Right cardiac atrium (tissue), 5 donors: ENCODE measurements at regions not wholly inside any gene's neighbourhood (a gene's known extent, or its start where the extent isn't known, plus 50 kb on each side); places are given as distances from the start of the nearest gene placed in this dataset.
"Not testable (repeated sequence)": the region's sequence is repeated elsewhere in the genome, so short reads cannot be mapped to it uniquely, and the experiment has no call there.

Experiments used
- ATAC-seq, 2 donors: fragments of 200-7000 bp; cut with Tn5 transposase; one replicate each; pipeline versions ENCODE4 v1.8.0 to v1.9.1; 2020; ENCODE audit warnings: moderate library complexity in 2 of 2, mild to moderate bottlenecking in 1 of 2
- DNase-seq, 3 donors: peaks; one replicate each; pipeline ENCODE4 v3.0.0-alpha.2; 2020
- H3K27ac ChIP-seq: one replicate; pipeline ENCODE4 v1.5.1; 2013; ENCODE audit warnings: mild to moderate bottlenecking, low read length, control low read depth, moderate library complexity
- H3K27me3 ChIP-seq: one replicate; pipeline ENCODE4 v1.6.1; 2013; ENCODE audit not compliant: control insufficient read depth, insufficient read depth
- H3K4me1 ChIP-seq: one replicate; pipeline ENCODE4 v1.6.1; 2013; ENCODE audit warnings: low read length; ENCODE audit not compliant: control insufficient read depth, insufficient read depth
- H3K4me3 ChIP-seq: one replicate; pipeline ENCODE4 v1.5.1; 2013; ENCODE audit warnings: low read length, control low read depth
- H3K9me3 ChIP-seq: one replicate; pipeline ENCODE4 v1.6.1; 2013; ENCODE audit warnings: low read length; ENCODE audit not compliant: control insufficient read depth
- WGBS: extraction: QIAGEN DNeasy Blood & Tissue Kit; methylation state at CpG from one replicate; pipeline ENCODE4 v1.1.7; 2013; 5-methylcytosine and 5-hydroxymethylcytosine counted together
- intact Hi-C, 4 donors: fragments of 100-400 bp; cut with DNase I; formaldehyde crosslinking; loops; one replicate each; pipeline versions ENCODE4 v1.11.0 to v1.14.0; 2022 to 2023
- donor health status: healthy with polysubstance abuse.
- donor health status: DM: no; HTN: yes; CAD: no.
- donor health status: DM: no; HTN: no; CAD: no.
- donor health status: DM: no; HTN: yes; CAD: no; lungs with severe emphysema.
- donor health status: DM: yes; HTN: yes; CAD: no.

GRCh38 chr4:131450572-131451209, 1698.4 kb upstream of the PCDH10 start:
- Histone ChIP-seq H3K27ac (no peak overlapping the region), H3K27me3 (no peaks in the 10 kb centered on the region), H3K4me3 (no peak overlapping the region), H3K4me1 (no peaks in the 10 kb centered on the region), H3K9me3 (no peaks in the 10 kb centered on the region)
- no peak for DNase-seq
- no peak for ATAC-seq
- intact Hi-C loops, result no loop called here
- 86% methylated on average over 1 of the region's 1 CpG for WGBS

GRCh38 chr4:131459430-131460101, 1689.5 kb upstream of the PCDH10 start:
- Histone ChIP-seq H3K4me3 (no peak overlapping the region), H3K9me3 (no peaks in the 10 kb centered on the region), H3K4me1 (no peaks in the 10 kb centered on the region), H3K27me3 (no peaks in the 10 kb centered on the region), H3K27ac (no peak overlapping the region)
- intact Hi-C loops, result no loop called here
- 59% methylated on average over 4 of the region's 4 CpGs for WGBS
- ATAC-seq (no peak), DNase-seq (no peak)

GRCh38 chr4:131470360-131470759, 1678.7 kb upstream of the PCDH10 start:
- Histone ChIP-seq H3K27ac (no peak overlapping the region), H3K9me3 (no peaks in the 10 kb centered on the region), H3K4me3 (no peak overlapping the region), H3K4me1 (no peaks in the 10 kb centered on the region), H3K27me3 (no peaks in the 10 kb centered on the region)
- intact Hi-C loops, result no loop called here
- ATAC-seq, result no peak
- DNase-seq, result no peak

GRCh38 chr4:131488772-131489171, 1660.3 kb upstream of the PCDH10 start:
- ATAC-seq (no peak), DNase-seq (no peak)
- Histone ChIP-seq H3K4me1 (no peaks in the 10 kb centered on the region), H3K27ac (no peak overlapping the region), H3K27me3 (no peaks in the 10 kb centered on the region), H3K4me3 (no peak overlapping the region), H3K9me3 (no peaks in the 10 kb centered on the region)
- WGBS, result 43% methylated on average over 2 of the region's 2 CpGs
- intact Hi-C loops, result no loop called here

GRCh38 chr4:131496211-131496610, 1652.9 kb upstream of the PCDH10 start:
- H3K4me3 ChIP-seq, H3K4me1 ChIP-seq, intact Hi-C loops, H3K9me3 ChIP-seq, ATAC-seq, DNase-seq, H3K27ac ChIP-seq, H3K27me3 ChIP-seq: not testable (repeated sequence)
- 75% methylated on average over 5 of the region's 5 CpGs for WGBS

- H3K27me3 ChIP-seq, result no peaks in the 10 kb centered on the region
- no peaks in the 10 kb centered on the region for H3K9me3 ChIP-seq
- H3K4me1 ChIP-seq, result no peaks in the 10 kb centered on the region
- peak in 2 of 3 donors; percentile 9 to 17 for DNase-seq
- H3K27ac ChIP-seq, result no peak overlapping the region
- ATAC-seq, result no peak
- intact Hi-C loops, result no loop called here
- WGBS, result 65% methylated on average over 10 of the region's 10 CpGs
- no peak overlapping the region for H3K4me3 ChIP-seq
These were observed 1649.8 kb upstream of the PCDH10 start for GRCh38 chr4:131499141-131499873.

- DNase-seq (no peak), ATAC-seq (no peak)
- Histone ChIP-seq H3K4me3 (no peak overlapping the region), H3K27ac (no peak overlapping the region), H3K9me3 (no peaks in the 10 kb centered on the region), H3K27me3 (no peaks in the 10 kb centered on the region), H3K4me1 (no peaks in the 10 kb centered on the region)
- intact Hi-C loops, result no loop called here
- WGBS, result 26% methylated on average over 3 of the region's 3 CpGs
These were observed 1639.6 kb upstream of the PCDH10 start for GRCh38 chr4:131509521-131509920.

- no peaks in the 10 kb centered on the region for H3K27me3 ChIP-seq
- H3K4me1 ChIP-seq, result no peaks in the 10 kb centered on the region
- no peak overlapping the region for H3K27ac ChIP-seq
- H3K9me3 ChIP-seq, result no peaks in the 10 kb centered on the region
- WGBS, result 86% methylated on average over 1 of the region's 1 CpG
- ATAC-seq, result no peak
- no peak overlapping the region for H3K4me3 ChIP-seq
- no peak for DNase-seq
- intact Hi-C loops, result no loop called here
These were observed 1622.4 kb upstream of the PCDH10 start for GRCh38 chr4:131526686-131527085.

GRCh38 chr4:131531087-131531486, 1618.0 kb upstream of the PCDH10 start:
- no peak overlapping the region for H3K4me3 ChIP-seq
- H3K9me3 ChIP-seq, result no peaks in the 10 kb centered on the region
- intact Hi-C loops, result no loop called here
- no peaks in the 10 kb centered on the region for H3K4me1 ChIP-seq
- no peak for DNase-seq
- ATAC-seq, result no peak
- no peak overlapping the region for H3K27ac ChIP-seq
- 74% methylated on average over 6 of the region's 6 CpGs for WGBS
- H3K27me3 ChIP-seq, result no peaks in the 10 kb centered on the region

GRCh38 chr4:131534944-131535645, 1614.0 kb upstream of the PCDH10 start:
- WGBS, result 76% methylated on average over 7 of the region's 7 CpGs
- intact Hi-C loops, result no loop called here

GRCh38 chr4:131540256-131540655, 1608.8 kb upstream of the PCDH10 start:
- H3K27ac ChIP-seq, result no peak overlapping the region
- 88% methylated on average over 3 of the region's 3 CpGs for WGBS
- H3K4me1 ChIP-seq, result no peaks in the 10 kb centered on the region
- no peaks in the 10 kb centered on the region for H3K9me3 ChIP-seq
- no peaks in the 10 kb centered on the region for H3K27me3 ChIP-seq
- intact Hi-C loops, result no loop called here
- no peak for ATAC-seq
- H3K4me3 ChIP-seq, result no peak overlapping the region
- DNase-seq, result no peak

More at GRCh38 chr4:131534944-131535645, 1614.0 kb upstream of the PCDH10 start:
- no peaks in the 10 kb centered on the region for H3K4me1 ChIP-seq
- no peaks in the 10 kb centered on the region for H3K9me3 ChIP-seq
- no peaks in the 10 kb centered on the region for H3K27me3 ChIP-seq
- H3K4me3 ChIP-seq, result no peak overlapping the region
- no peak overlapping the region for H3K27ac ChIP-seq
- DNase-seq (no peak), ATAC-seq (no peak)
